ENCODE measurements at regions not wholly inside any gene's neighbourhood (a gene's known extent, or its start where the extent isn't known, plus 50 kb on each side); places are given as distances from the start of the nearest gene placed in this dataset.
"Not testable (repeated sequence)": the region's sequence is repeated elsewhere in the genome, so short reads cannot be mapped to it uniquely, and the experiment has no call there.

- no peak for DNase-seq
These were observed 356.3 kb downstream of the VRK1 start for GRCh38 chr14:97153527-97153926.

- no peak for DNase-seq
These were observed 358.1 kb downstream of the VRK1 start for GRCh38 chr14:97155320-97155719.

- no peak for DNase-seq
These were observed 358.6 kb downstream of the VRK1 start for GRCh38 chr14:97155814-97156213.

GRCh38 chr14:97156705-97157104, 359.5 kb downstream of the VRK1 start:
- no peak for DNase-seq

GRCh38 chr14:97158102-97158501, 360.9 kb downstream of the VRK1 start:
- no peak for DNase-seq

GRCh38 chr14:97159124-97159523, 361.9 kb downstream of the VRK1 start:
- DNase-seq, result no peak

GRCh38 chr14:97162621-97163020, 365.4 kb downstream of the VRK1 start:
- no peak for DNase-seq

GRCh38 chr14:97164021-97164420, 366.8 kb downstream of the VRK1 start:
- no peak for DNase-seq

GRCh38 chr14:97166497-97166896, 369.3 kb downstream of the VRK1 start:
- DNase-seq, result no peak

- DNase-seq, result not testable (repeated sequence)
These were observed 370.4 kb downstream of the VRK1 start for GRCh38 chr14:97167577-97167976.

GRCh38 chr14:97172644-97173043, 375.5 kb downstream of the VRK1 start:
- DNase-seq, result no peak

- no peak for DNase-seq
These were observed 379.8 kb downstream of the VRK1 start for GRCh38 chr14:97177016-97177415.

GRCh38 chr14:97177635-97178034, 380.5 kb downstream of the VRK1 start:
- DNase-seq, result peak in 1 of 4 experiments; percentile 14

- no peak for DNase-seq
These were observed 381.6 kb downstream of the VRK1 start for GRCh38 chr14:97178781-97179180.

GRCh38 chr14:97179573-97179972, 382.4 kb downstream of the VRK1 start:
- DNase-seq, result peak; percentile 6 to 61 (median 19)

- DNase-seq, result peak in 2 of 4 experiments; percentile 17 to 31
These were observed 383.4 kb downstream of the VRK1 start for GRCh38 chr14:97180304-97181200.

GRCh38 chr14:97185186-97185585, 388.0 kb downstream of the VRK1 start:
- DNase-seq, result peak in 1 of 4 experiments; percentile 22

GRCh38 chr14:97187916-97188315, 390.7 kb downstream of the VRK1 start:
- DNase-seq, result no peak

- no peak for DNase-seq
These were observed 399.2 kb downstream of the VRK1 start for GRCh38 chr14:97196336-97196735.

- DNase-seq, result no peak
These were observed 401.6 kb downstream of the VRK1 start for GRCh38 chr14:97198813-97199212.

GRCh38 chr14:97200245-97200644, 403.1 kb downstream of the VRK1 start:
- no peak for DNase-seq

- DNase-seq, result no peak
These were observed 409.7 kb downstream of the VRK1 start for GRCh38 chr14:97206916-97207315.

GRCh38 chr14:97210202-97210601, 413.0 kb downstream of the VRK1 start:
- no peak for DNase-seq

- no peak for DNase-seq
These were observed 415.2 kb downstream of the VRK1 start for GRCh38 chr14:97212399-97212798.

- no peak for DNase-seq
These were observed 416.5 kb downstream of the VRK1 start for GRCh38 chr14:97213720-97214119.
